Keratinocyte (primary cell): ENCODE measurements at regions not wholly inside any gene's neighbourhood (a gene's known extent, or its start where the extent isn't known, plus 50 kb on each side); places are given as distances from the start of the nearest gene placed in this dataset.

ENCODE experiments used
- DNase-seq: peaks from one replicate; pipeline ENCODE4 v3.0.0-alpha.2; 2011; ENCODE audit warnings: low read depth, missing footprints, low spot score
- FAIRE-seq: peaks from 2 replicates; lab custom pipeline; 2011; peaks lifted over from hg19 to GRCh38; lab: Jason Lieb, UNC
- H2AFZ ChIP-seq: 2 replicates; pipeline ENCODE4 v1.6.0; 2012; ENCODE audit warnings: low read length, control low read depth, inconsistent platforms; ENCODE audit not compliant: control insufficient read depth
- H3K27ac ChIP-seq: 2 replicates; pipeline ENCODE4 v1.5.1; 2011; ENCODE audit warnings: low read length; ENCODE audit not compliant: control insufficient read depth, insufficient read depth
- H3K27me3 ChIP-seq: 3 replicates; pipeline ENCODE4 v1.6.0; 2011; ENCODE audit warnings: low read length; ENCODE audit not compliant: control insufficient read depth, insufficient read depth; ENCODE audit errors: extremely low read depth
- H3K36me3 ChIP-seq, 2 experiments: 2 replicates in 1 of 2; 3 replicates in 1 of 2; pipeline ENCODE4 v1.5.1; 2011; ENCODE audit warnings: low read length in 2 of 2, mild to moderate bottlenecking in 1 of 2; ENCODE audit not compliant: control insufficient read depth in 2 of 2, insufficient read depth in 2 of 2; ENCODE audit errors: extremely low read depth in 1 of 2
- H3K4me1 ChIP-seq: 3 replicates; pipeline ENCODE4 v1.5.1; 2011; ENCODE audit warnings: low read length; ENCODE audit not compliant: control insufficient read depth, insufficient read depth; ENCODE audit errors: extremely low read depth
- H3K4me2 ChIP-seq: 3 replicates; pipeline ENCODE4 v1.6.0; 2011; ENCODE audit warnings: low read depth, low read length; ENCODE audit not compliant: control insufficient read depth, insufficient read depth; ENCODE audit errors: extremely low read depth
- H3K4me3 ChIP-seq, 3 experiments: fragments of 200-600 bp in 1 of 3; sonication (generic) in 1 of 3; 2 replicates in 2 of 3; 3 replicates in 1 of 3; pipeline ENCODE4 v1.5.1; 2011 to 2016; ENCODE audit warnings: low read length in 3 of 3, mild to moderate bottlenecking in 3 of 3, control low read depth in 2 of 3, inconsistent platforms in 1 of 3, low read depth in 1 of 3, mixed read lengths in 1 of 3, mixed run types in 1 of 3, moderate library complexity in 1 of 3; ENCODE audit not compliant: control insufficient read depth in 2 of 3, insufficient read depth in 2 of 3; ENCODE audit errors: extremely low read depth in 1 of 3
- H3K79me2 ChIP-seq: 2 replicates; pipeline ENCODE4 v1.6.0; 2012; ENCODE audit warnings: low read length; ENCODE audit not compliant: control insufficient read depth, insufficient read depth
- H3K9ac ChIP-seq: 3 replicates; pipeline ENCODE4 v1.6.0; 2011; ENCODE audit warnings: low read length; ENCODE audit not compliant: control insufficient read depth, insufficient read depth; ENCODE audit errors: extremely low read depth
- H3K9me1 ChIP-seq: 3 replicates; pipeline ENCODE4 v1.6.0; 2011; ENCODE audit warnings: low read length; ENCODE audit not compliant: control insufficient read depth, insufficient read depth; ENCODE audit errors: extremely low read depth
- H3K9me3 ChIP-seq: 2 replicates; pipeline ENCODE4 v1.5.1; 2012; ENCODE audit warnings: low read depth, low read length; ENCODE audit not compliant: control insufficient read depth
- H4K20me1 ChIP-seq: 3 replicates; pipeline ENCODE4 v1.6.0; 2011; ENCODE audit warnings: low read length; ENCODE audit not compliant: control insufficient read depth, insufficient read depth; ENCODE audit errors: extremely low read depth
- CTCF ChIP-seq, 3 experiments: IDR thresholded peaks in 1 of 3; conservative IDR thresholded peaks in 1 of 3; optimal IDR thresholded peaks in 1 of 3; 2 replicates in 2 of 3; 3 replicates in 1 of 3; pipeline versions ENCODE3 to v1.5.1; 2011; ENCODE audit warnings: low read length in 3 of 3, mild to moderate bottlenecking in 3 of 3, moderate library complexity in 2 of 3, control low read depth in 1 of 3, inconsistent platforms in 1 of 3; ENCODE audit not compliant: insufficient read depth in 2 of 3; ENCODE audit errors: extremely low read depth in 1 of 3
- EZH2 ChIP-seq: IDR thresholded peaks from one replicate; pipeline ENCODE4 v1.6.1; 2012; ENCODE audit warnings: inconsistent platforms, mild to moderate bottlenecking, low read length, moderate library complexity
- dilution Hi-C: fragments of 300-500 bp; cut with MboI; formaldehyde crosslinking; loops from one replicate; pipeline ENCODE4 v1.7.0; 2020; ENCODE audit warnings: low sequenced_read_pairs; ENCODE audit not compliant: extremely low pct_ligation_motif_present

GRCh38 chr15:36399276-36399675 lies 180.2 kb upstream of the CDIN1 start:
- H3K27ac ChIP-seq: no peak overlapping the region

GRCh38 chr15:36400936-36401585 lies 178.4 kb upstream of the CDIN1 start:
- H3K9ac ChIP-seq: no peak overlapping the region
- dilution Hi-C loops: no loop called here
- H2AFZ ChIP-seq: peak overlapping the region; percentile 13
- FAIRE-seq (peak; percentile 46), DNase-seq (no peak)
- TF ChIP-seq CTCF (optimal IDR thresholded peaks at IDR 0.05 in 1 of 3, IDR thresholded peaks at IDR 0.05 in 1 of 3, conservative IDR thresholded peaks at IDR 0.05 in 1 of 3; ENCODE audit: extremely low read depth in 1 of 3, insufficient read depth in 2 of 3, low read length in 3 of 3): no peak
- TF ChIP-seq EZH2: no peak
- no peaks in the 10 kb centered on the region for H3K79me2 ChIP-seq
- H3K27me3 ChIP-seq: no peaks in the 10 kb centered on the region
- H3K4me3 ChIP-seq: no peak overlapping the region
- no peak overlapping the region for H3K27ac ChIP-seq
- no peaks in the 10 kb centered on the region for H4K20me1 ChIP-seq
- no peaks in the 10 kb centered on the region for H3K4me1 ChIP-seq
- H3K4me2 ChIP-seq: no peak overlapping the region
- H3K9me1 ChIP-seq: no peaks in the 10 kb centered on the region
- no peaks in the 10 kb centered on the region for H3K9me3 ChIP-seq
- no peaks in the 10 kb centered on the region for H3K36me3 ChIP-seq

More at GRCh38 chr15:36399276-36399675, 180.2 kb upstream of the CDIN1 start:
- Histone ChIP-seq H3K79me2 (no peaks in the 10 kb centered on the region), H3K4me1 (no peaks in the 10 kb centered on the region), H4K20me1 (no peaks in the 10 kb centered on the region), H3K9me3 (no peaks in the 10 kb centered on the region), H3K9me1 (no peaks in the 10 kb centered on the region), H3K4me3 (no peak overlapping the region), H3K9ac (no peak overlapping the region), H3K36me3 (no peaks in the 10 kb centered on the region), H3K4me2 (no peak overlapping the region), H3K27me3 (no peaks in the 10 kb centered on the region), H2AFZ (no peak overlapping the region)
- FAIRE-seq (no peak), DNase-seq (no peak)
- dilution Hi-C loops: no loop called here
- no peak for TF ChIP-seq EZH2
- no peak for TF ChIP-seq CTCF (optimal IDR thresholded peaks at IDR 0.05 in 1 of 3, IDR thresholded peaks at IDR 0.05 in 1 of 3, conservative IDR thresholded peaks at IDR 0.05 in 1 of 3; ENCODE audit: extremely low read depth in 1 of 3, insufficient read depth in 2 of 3, low read length in 3 of 3)
